DOHH2 (cell line): ENCODE measurements at regions not wholly inside any gene's neighbourhood (a gene's known extent, or its start where the extent isn't known, plus 50 kb on each side); places are given as distances from the start of the nearest gene placed in this dataset.

Source experiments
- H3F3A ChIP-seq: fragments of 200-600 bp; sonication (generic), shearing (Covaris generic); 2 replicates; pipeline ENCODE4 v1.6.0; 2016; ENCODE audit warnings: antibody characterized with exemption, mild to moderate bottlenecking; ENCODE audit not compliant: control insufficient read depth, insufficient read depth
- H3K27ac ChIP-seq: fragments of 200-600 bp; sonication (generic); 2 replicates; pipeline ENCODE4 v1.5.1; 2014; ENCODE audit warnings: low read depth, mild to moderate bottlenecking, low read length, moderate library complexity
- H3K27me3 ChIP-seq: fragments of 200-600 bp; sonication (generic); 2 replicates; pipeline ENCODE4 v1.6.1; 2014; ENCODE audit warnings: mild to moderate bottlenecking, low read length, mixed read lengths; ENCODE audit not compliant: control insufficient read depth
- H3K36me3 ChIP-seq: fragments of 200-600 bp; sonication (generic); 2 replicates; pipeline ENCODE4 v1.6.1; 2014; ENCODE audit warnings: mild to moderate bottlenecking, low read length, moderate library complexity, mixed read lengths; ENCODE audit not compliant: control insufficient read depth
- H3K4me1 ChIP-seq: fragments of 200-600 bp; sonication (generic); 2 replicates; pipeline ENCODE4 v1.6.1; 2014; ENCODE audit warnings: mild to moderate bottlenecking, low read length, mixed read lengths; ENCODE audit not compliant: control insufficient read depth
- H3K4me2 ChIP-seq: fragments of 200-600 bp; sonication (generic); 2 replicates; pipeline ENCODE4 v1.6.0; 2014; ENCODE audit warnings: mild to moderate bottlenecking, low read length, moderate library complexity
- H3K4me3 ChIP-seq: fragments of 200-600 bp; sonication (generic); 2 replicates; pipeline ENCODE4 v1.5.1; 2014; ENCODE audit warnings: mild to moderate bottlenecking, low read length, mixed read lengths
- H3K79me2 ChIP-seq: fragments of 200-600 bp; sonication (generic); 2 replicates; pipeline ENCODE4 v1.6.1; 2014; ENCODE audit warnings: mild to moderate bottlenecking, low read length, mixed read lengths; ENCODE audit not compliant: control insufficient read depth
- H3K9me2 ChIP-seq: fragments of 200-600 bp; sonication (generic); replicated peaks from 2 replicates; pipeline ENCODE4 v1.6.1; 2014; ENCODE audit warnings: mild to moderate bottlenecking, low read length, mixed read lengths; ENCODE audit not compliant: control insufficient read depth
- H3K9me3 ChIP-seq: fragments of 200-600 bp; sonication (generic); 2 replicates; pipeline ENCODE4 v1.6.1; 2014; ENCODE audit warnings: antibody characterized with exemption, low read length, mixed read lengths; ENCODE audit not compliant: control insufficient read depth, insufficient read depth
- H4K20me1 ChIP-seq: fragments of 200-600 bp; sonication (generic); 2 replicates; pipeline ENCODE4 v1.6.0; 2014; ENCODE audit warnings: low read depth, mild to moderate bottlenecking, antibody characterized with exemption, low read length, moderate library complexity; ENCODE audit not compliant: control insufficient read depth, insufficient read depth
- EZH2phosphoT487 ChIP-seq: fragments of 200-600 bp; sonication (generic); IDR thresholded peaks from 2 replicates; pipeline ENCODE4 v1.6.1; 2017; ENCODE audit warnings: borderline replicate concordance, mild to moderate bottlenecking, antibody characterized with exemption, low read length, moderate library complexity, mixed read lengths
- TF ChIP-seq, protein P1 (sequence below): fragments of 200-600 bp; sonication (generic); IDR thresholded peaks from one replicate; pipeline ENCODE4 v1.5.1; 2014; ENCODE audit warnings: antibody characterized with exemption, mild to moderate bottlenecking, low read depth, low read length; ENCODE audit not compliant: poor library complexity, severe bottlenecking

DNA sequence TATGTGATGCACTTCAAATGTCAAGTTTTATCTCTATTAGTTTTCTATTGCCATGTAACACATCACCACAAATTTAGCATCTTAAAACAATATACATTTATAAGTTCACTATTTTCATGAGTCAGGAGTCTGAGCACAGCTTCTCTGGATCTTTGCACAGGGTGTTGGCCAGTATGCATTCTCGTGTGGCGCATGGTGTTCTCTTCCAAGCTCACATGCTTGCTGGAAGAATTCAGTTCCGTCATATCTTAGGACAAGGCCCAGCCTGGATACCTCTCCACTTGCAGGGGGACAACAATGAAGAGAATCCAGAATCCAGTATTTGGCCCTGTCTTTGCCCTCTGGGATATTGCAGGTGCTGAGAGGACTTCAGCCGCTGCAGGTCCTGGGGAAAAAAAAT, 51.0 kb upstream of the ECI2 start:
- no peaks in the 10 kb centered on the region for H3K79me2 ChIP-seq

DNA sequence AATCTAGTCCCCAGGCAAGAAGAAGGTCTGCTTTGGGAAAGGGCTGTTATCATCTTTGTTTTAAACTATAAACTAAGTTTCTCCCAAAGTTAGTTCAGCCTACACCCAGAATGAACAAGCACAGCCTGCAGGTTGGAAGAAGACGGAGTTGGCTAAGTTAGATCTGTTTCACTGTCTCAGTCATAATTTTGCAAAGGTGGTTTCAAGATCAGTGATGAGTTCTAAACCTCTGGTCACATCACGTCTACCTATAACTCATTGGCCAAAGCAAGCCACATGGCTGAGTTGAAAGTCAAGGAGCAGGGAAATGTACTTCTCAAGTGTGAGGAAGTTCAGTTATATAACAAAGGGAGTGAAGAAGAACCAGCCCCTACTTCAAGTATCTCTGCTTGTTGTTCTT, 50.5 kb upstream of the ECI2 start:
- TF ChIP-seq EZH2phosphoT487, result no peak
- TF ChIP-seq, protein P1, sequence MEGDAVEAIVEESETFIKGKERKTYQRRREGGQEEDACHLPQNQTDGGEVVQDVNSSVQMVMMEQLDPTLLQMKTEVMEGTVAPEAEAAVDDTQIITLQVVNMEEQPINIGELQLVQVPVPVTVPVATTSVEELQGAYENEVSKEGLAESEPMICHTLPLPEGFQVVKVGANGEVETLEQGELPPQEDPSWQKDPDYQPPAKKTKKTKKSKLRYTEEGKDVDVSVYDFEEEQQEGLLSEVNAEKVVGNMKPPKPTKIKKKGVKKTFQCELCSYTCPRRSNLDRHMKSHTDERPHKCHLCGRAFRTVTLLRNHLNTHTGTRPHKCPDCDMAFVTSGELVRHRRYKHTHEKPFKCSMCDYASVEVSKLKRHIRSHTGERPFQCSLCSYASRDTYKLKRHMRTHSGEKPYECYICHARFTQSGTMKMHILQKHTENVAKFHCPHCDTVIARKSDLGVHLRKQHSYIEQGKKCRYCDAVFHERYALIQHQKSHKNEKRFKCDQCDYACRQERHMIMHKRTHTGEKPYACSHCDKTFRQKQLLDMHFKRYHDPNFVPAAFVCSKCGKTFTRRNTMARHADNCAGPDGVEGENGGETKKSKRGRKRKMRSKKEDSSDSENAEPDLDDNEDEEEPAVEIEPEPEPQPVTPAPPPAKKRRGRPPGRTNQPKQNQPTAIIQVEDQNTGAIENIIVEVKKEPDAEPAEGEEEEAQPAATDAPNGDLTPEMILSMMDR, result no peak
- Histone ChIP-seq H3K27ac (no peak overlapping the region), H3K36me3 (no peaks in the 10 kb centered on the region), H3K79me2 (no peaks in the 10 kb centered on the region), H3F3A (no peaks in the 10 kb centered on the region), H3K4me1 (no peaks in the 10 kb centered on the region), H3K9me2 (no peaks in the 10 kb centered on the region), H4K20me1 (no peaks in the 10 kb centered on the region), H3K4me3 (no peak overlapping the region), H3K4me2 (no peak overlapping the region), H3K9me3 (no peaks in the 10 kb centered on the region), H3K27me3 (peaks cover 4% of the 10 kb centered on the region; the same call in 1 of the 2 replicates)

More for the DNA sequence above, 51.0 kb upstream of the ECI2 start:
- no peak overlapping the region for H3K27ac ChIP-seq
- no peaks in the 10 kb centered on the region for H4K20me1 ChIP-seq
- H3F3A ChIP-seq, result no peaks in the 10 kb centered on the region
- TF ChIP-seq EZH2phosphoT487, result no peak
- TF ChIP-seq, protein P1, result no peak
- H3K36me3 ChIP-seq, result no peaks in the 10 kb centered on the region
- no peaks in the 10 kb centered on the region for H3K9me2 ChIP-seq
- no peaks in the 10 kb centered on the region for H3K4me1 ChIP-seq
- peaks cover 4% of the 10 kb centered on the region; the same call in 1 of the 2 replicates for H3K27me3 ChIP-seq
- H3K9me3 ChIP-seq, result no peaks in the 10 kb centered on the region
- no peak overlapping the region for H3K4me3 ChIP-seq
- no peak overlapping the region for H3K4me2 ChIP-seq

DNA sequence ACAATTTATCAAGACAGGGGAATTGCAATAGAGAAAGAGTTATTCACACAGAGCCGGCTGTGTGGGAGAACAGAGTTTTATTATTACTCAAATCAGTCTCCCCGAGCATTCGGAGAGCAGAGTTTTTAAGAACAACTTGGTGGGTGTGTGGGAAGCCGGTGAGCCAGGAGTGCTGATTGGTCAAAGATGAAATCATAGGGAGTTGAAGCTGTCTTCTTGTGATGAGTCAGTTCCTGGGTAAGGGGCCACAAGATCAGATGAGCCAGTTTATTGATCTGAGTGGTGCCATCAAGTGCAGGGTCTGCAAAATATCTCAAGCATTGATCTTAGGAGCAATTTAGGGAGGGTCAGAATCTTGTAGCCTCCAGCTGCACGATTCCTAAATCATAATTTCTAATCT, 50.0 kb upstream of the ECI2 start:
- H3K36me3 ChIP-seq, result no peaks in the 10 kb centered on the region
- H3K27ac ChIP-seq, result no peak overlapping the region
- H3K79me2 ChIP-seq, result no peaks in the 10 kb centered on the region
- H3K4me2 ChIP-seq, result no peak overlapping the region
- H3K4me3 ChIP-seq, result no peak overlapping the region
- TF ChIP-seq EZH2phosphoT487, result no peak
- TF ChIP-seq, protein P1, result no peak
- H3K4me1 ChIP-seq, result no peaks in the 10 kb centered on the region
- no peaks in the 10 kb centered on the region for H4K20me1 ChIP-seq
- peaks cover 4% of the 10 kb centered on the region; the same call in 1 of the 2 replicates for H3K27me3 ChIP-seq
- H3K9me3 ChIP-seq, result no peaks in the 10 kb centered on the region
- H3K9me2 ChIP-seq, result no peaks in the 10 kb centered on the region
- no peaks in the 10 kb centered on the region for H3F3A ChIP-seq
